ENCODE measurements at regions not wholly inside any gene's neighbourhood (a gene's known extent, or its start where the extent isn't known, plus 50 kb on each side); places are given as distances from the start of the nearest gene placed in this dataset.
"Not testable (repeated sequence)": the region's sequence is repeated elsewhere in the genome, so short reads cannot be mapped to it uniquely, and the experiment has no call there.

GRCh38 chr9:18299449-18299848, 174.5 kb upstream of the ADAMTSL1 start:
- no peak for DNase-seq

GRCh38 chr9:18305167-18305806, 168.7 kb upstream of the ADAMTSL1 start:
- not testable (repeated sequence) for DNase-seq

DNA sequence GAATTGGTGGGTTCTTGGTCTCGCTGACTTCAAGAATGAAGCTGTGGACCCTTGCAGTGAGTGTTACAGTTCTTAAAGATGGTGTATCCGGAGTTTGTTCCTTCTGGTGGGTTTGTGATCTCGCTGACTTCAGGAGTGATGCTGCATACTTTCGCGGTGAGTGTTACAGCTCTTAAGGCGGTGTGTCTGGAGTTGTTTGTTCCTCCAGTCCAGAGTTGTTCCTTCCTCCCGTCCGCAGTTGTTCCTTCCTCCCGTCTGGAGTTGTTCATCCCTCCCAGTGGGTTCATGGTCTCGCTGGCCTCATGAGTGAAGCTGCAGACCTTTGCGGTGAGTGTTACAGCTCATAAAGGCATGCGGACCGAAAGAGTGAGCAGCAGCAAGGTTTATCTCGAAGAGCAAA, 159.6 kb upstream of the ADAMTSL1 start:
- DNase-seq = no peak

DNA sequence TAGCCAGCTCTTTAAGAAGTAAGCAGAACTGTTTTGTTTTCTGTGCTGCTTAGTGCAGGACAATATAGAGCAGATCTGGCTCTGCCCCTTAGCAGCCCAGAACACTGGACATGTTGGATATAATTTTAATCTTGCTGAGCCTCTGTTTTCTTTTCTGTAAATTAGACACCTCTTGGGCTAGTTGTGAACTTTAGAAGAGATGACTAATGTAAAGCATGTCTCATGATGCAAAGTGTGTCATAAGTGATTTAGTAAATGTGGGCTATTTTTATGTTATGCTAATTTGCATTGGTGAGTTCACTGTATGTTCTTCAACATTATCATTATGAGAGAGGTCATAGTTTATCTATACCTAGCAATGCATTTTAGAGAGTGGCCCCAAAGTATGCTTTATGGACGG, 156.1 kb upstream of the ADAMTSL1 start:
- no peak for DNase-seq

DNA sequence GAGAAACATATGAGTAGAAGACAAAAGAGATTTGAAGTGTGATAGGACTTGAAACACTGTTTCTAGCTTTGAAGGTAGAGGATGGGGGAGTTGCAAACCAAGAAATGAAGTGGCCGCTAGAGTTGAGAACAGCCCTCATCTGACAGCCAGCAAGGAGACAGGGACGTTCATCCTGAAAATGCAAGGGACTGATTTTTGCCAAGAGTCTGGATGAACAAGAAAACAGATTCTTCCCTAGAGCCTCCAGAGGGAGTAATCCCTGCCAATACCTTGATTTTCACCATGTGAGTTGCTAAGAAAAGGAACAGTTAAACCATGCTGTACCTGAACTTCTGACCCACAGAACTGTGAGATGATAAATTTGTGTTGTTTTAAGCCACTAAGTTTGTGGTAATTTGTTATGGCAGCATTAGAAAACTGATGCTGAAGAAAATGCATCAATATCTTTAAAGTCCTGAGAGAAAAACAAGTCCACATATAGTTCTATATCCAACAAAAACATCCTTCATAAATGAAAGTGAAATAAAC, 154.0 kb upstream of the ADAMTSL1 start:
- DNase-seq = no peak

- no peak for DNase-seq
Observed at GRCh38 chr9:18324928-18325745, 148.8 kb upstream of the ADAMTSL1 start.

DNA sequence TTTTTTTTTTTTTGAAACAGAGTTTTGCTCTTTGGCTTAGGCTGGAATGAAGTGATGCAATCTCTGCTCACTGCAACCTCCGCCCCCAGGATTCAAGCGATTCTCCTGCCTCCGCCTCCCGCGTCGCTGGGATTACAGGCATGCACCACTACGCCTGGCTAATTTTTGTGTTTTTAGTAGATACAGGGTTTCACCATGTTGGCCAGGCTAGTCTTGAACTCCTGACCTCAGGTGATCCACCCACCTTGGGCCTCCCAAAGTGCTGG, 148.3 kb upstream of the ADAMTSL1 start:
- not testable (repeated sequence) for DNase-seq

GRCh38 chr9:18327121-18327520, 146.8 kb upstream of the ADAMTSL1 start:
- no peak for DNase-seq

- no peak for DNase-seq
Observed at GRCh38 chr9:18330401-18331309, 143.3 kb upstream of the ADAMTSL1 start.

DNA sequence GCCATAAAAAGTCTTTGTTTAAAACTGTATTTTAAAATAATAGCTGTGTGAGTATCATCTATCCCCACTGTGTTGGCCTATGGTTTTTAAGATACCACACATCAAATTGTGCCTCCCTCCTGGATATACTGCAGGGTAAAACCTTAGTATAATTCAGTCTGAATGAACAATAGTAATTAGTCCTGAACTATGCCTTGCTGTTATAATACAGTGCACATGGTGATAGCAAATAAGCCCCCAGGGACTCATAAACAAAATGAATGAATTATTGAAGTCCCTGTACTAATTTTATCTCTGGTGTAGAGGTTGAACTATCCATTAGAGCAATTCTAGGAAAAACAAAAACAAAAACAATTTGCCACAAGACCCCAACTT, 142.7 kb upstream of the ADAMTSL1 start:
- DNase-seq = no peak

DNA sequence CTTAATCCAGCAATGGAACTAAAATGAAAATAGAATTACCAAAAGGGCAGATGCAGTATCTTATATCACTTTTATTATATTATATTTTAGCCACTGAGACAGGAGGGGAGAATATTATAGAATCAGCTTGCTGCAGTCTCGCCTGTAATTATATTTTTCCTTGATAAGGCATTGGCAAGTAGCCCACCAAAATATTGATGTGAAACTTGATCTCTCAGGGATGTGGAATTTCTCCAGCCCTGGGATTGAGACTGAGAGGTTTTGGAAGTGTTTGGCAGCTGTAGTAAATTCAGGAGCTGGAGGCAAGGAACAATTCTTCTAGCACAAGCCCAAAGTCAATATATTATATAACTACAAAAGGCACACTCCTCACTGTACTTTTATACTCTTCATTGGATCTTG, 142.1 kb upstream of the ADAMTSL1 start:
- DNase-seq = no peak

DNA sequence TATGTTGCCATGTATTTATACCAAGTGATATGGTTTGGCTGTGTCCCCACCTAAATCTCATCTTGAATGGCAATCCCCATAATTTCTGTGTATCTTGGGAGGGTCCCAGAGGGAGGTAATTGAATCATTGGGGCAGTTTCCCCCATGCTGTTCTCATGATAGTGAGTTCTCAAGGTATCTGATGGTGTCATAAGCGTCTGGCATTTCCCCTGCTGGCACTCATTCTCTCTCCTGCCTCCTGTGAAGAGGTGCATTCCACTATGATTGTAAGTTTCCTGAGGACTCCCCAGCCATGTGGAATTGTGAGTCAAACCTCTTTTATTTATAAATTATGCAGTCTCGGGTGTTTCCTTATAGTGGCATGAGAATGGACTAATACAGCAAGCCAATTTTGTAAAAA, 140.8 kb upstream of the ADAMTSL1 start:
- DNase-seq = no peak

DNA sequence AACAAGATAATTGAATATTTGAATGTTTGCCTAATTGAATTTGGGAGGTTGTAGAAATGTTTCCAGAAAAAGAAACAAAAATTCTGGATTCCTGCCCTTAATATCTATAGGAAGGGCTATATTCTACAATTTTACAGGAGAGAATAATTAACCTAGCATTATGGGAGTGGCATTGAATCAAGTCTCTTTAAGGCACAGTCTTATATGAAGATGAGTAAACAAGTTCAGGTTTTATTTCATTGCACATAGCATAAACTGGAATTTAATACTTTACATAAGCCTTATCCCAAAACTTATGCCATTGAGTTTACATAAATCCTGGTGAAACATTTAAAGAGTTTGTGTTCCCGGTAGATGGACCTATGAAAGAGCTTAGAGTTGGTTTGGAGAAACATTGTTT, 138.1 kb upstream of the ADAMTSL1 start:
- no peak for DNase-seq

GRCh38 chr9:18338042-18338441, 135.9 kb upstream of the ADAMTSL1 start:
- DNase-seq = no peak

DNA sequence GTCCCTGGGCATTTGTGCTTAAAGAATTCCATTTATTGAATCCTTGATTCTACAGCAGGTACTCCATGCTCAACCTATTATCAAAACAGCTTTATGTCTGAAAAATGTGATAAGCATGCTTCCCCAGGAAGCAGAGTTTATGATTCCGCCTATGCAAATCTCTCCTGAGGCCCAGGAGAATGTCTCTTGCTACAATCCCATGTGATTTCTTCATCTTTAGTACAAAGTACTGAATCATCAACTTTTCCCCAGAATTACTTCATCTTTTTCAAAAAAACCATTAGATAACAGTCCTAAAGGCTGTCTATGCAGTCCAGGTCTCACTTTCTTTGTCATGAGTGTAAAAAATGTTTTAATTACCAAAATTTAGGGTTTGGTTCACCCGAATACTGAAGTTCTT, 130.2 kb upstream of the ADAMTSL1 start:
- no peak for DNase-seq

- no peak for DNase-seq
Observed at GRCh38 chr9:18346745-18347144, 127.2 kb upstream of the ADAMTSL1 start.

- no peak for DNase-seq
Observed at GRCh38 chr9:18347386-18348082, 126.4 kb upstream of the ADAMTSL1 start.

DNA sequence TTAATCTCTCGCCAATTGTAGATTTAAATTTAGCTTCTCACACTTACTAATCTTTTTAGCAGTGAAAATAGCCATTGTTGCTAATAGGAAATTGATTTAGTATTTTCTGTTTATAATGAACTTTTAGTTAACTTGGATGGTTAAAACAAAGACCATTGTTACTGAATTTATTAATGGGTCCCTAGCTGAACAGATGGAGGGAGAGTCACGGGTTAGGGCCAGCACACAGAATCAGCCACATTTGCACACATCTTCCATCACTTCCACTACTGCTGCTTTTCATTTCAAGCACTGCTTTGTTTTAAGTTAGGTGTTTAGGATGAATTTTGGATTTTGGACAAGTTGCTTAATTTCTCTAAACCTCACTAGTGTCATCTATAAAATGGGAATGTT, 125.9 kb upstream of the ADAMTSL1 start:
- DNase-seq = no peak

- no peak for DNase-seq
Observed at GRCh38 chr9:18349530-18349929, 124.4 kb upstream of the ADAMTSL1 start.

DNA sequence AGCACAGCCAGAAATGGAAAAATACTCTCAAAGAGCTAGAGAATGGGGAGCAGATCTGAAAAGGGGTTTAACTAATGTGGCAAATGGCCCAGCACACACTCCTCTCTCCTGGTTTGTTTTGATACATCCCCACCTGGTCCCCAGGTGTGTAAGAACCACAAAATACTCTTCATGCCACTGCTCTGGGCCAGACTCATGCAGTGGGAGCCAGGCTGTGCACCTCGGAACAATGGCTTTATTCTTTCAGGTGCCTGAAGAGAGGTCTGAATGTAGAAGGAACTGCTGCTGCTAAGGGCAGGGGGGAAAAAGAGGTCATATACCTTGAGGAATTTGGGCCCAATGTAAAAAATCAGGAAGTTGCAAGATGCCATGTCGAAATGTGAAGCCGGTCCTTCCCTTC, 123.9 kb upstream of the ADAMTSL1 start:
- DNase-seq = no peak

- DNase-seq = no peak
Observed at GRCh38 chr9:18350995-18351595, 122.9 kb upstream of the ADAMTSL1 start.

- DNase-seq = no peak
Observed at GRCh38 chr9:18352711-18353110, 121.2 kb upstream of the ADAMTSL1 start.

DNA sequence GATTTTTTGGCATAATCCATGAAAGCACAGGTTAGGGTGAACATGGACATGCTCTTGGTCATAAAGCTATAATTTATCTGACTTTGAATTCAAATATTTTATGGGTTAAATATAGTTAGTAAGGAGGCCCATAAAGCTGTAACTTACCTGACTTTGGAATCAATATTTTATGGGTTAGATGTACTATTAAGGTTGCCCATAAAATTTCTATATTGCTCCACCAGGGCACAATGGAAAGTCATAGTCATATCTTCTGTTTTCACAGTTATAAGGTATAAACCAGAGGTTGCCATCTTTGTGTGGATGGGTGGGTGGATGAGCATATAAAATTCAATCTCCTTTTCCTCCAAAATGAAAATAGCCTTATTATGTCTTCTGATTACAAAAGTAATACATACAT, 120.5 kb upstream of the ADAMTSL1 start:
- no peak for DNase-seq

Measured in NCI-H2227 treated with DMSO at 0.1 percent for 48 hours (cell line).